K562 (cell line): ENCODE measurements at regions not wholly inside any gene's neighbourhood (a gene's known extent, or its start where the extent isn't known, plus 50 kb on each side); places are given as distances from the start of the nearest gene placed in this dataset.

Experiments
- ATAC-seq: fragments of 200-7000 bp; cut with Tn5 transposase; 3 replicates; pipeline ENCODE4 v1.9.1; 2020; ENCODE audit warnings: moderate library complexity
- BruUV-seq: library from RNA; stranded (reverse); fragments of 400-500 nt; replicated peaks from 2 replicates; lab custom pipeline; 2021; lab: Mats Ljungman, UMichigan
- CTCF ChIA-PET: fragments of 300-600 bp; formaldehyde crosslinking; extraction: SDS; loops from one replicate; lab custom pipeline; 2021; ENCODE audit warnings: low intra/inter-chr PET ratio; lab: Yijun Ruan, JAX
- POLR2A ChIA-PET: fragments of 300-600, 350-650 bp; sonication (Branson Sonifier 250); formaldehyde crosslinking; extraction: SDS; loops from one replicate; lab custom pipeline; 2021; ENCODE audit warnings: antibody characterized with exemption, inconsistent platforms; lab: Yijun Ruan, JAX
- DNase-seq, 4 experiments: peaks; one replicate each; pipeline versions ENCODE4 v3.0.0 to v3.0.0-alpha.2; 2011 to 2018; ENCODE audit warnings: low spot score in 3 of 4, mixed read lengths in 3 of 4; ENCODE audit errors: extremely low read depth in 1 of 4
- FAIRE-seq: peaks from 2 replicates; lab custom pipeline; 2011; peaks lifted over from hg19 to GRCh38; lab: Jason Lieb, UNC
- H2AFZ ChIP-seq: 2 replicates; pipeline ENCODE4 v1.6.0; 2011; ENCODE audit warnings: low read depth, low read length, control low read depth, inconsistent platforms
- H3K27ac ChIP-seq: fragments of 200-600 bp; 3 replicates; pipeline ENCODE4 v1.8.0; 2011; ENCODE audit warnings: low read depth, mild to moderate bottlenecking, control low read depth, inconsistent platforms, low read length, moderate library complexity, mixed read lengths; ENCODE audit errors: extremely low read depth
- H3K27me3 ChIP-seq, 2 experiments: fragments of 300-600 bp in 1 of 2; 2 replicates in 1 of 2; 3 replicates in 1 of 2; pipeline versions ENCODE4 v1.6.0 to v1.8.0; 2011; ENCODE audit warnings: inconsistent platforms in 2 of 2, low read length in 2 of 2, mild to moderate bottlenecking in 1 of 2, mixed read lengths in 1 of 2, moderate library complexity in 1 of 2; ENCODE audit not compliant: control insufficient read depth in 2 of 2, insufficient read depth in 2 of 2
- H3K36me3 ChIP-seq: fragments of 300-600 bp; 3 replicates; pipeline ENCODE4 v1.8.0; 2011; ENCODE audit warnings: mild to moderate bottlenecking, low read length, inconsistent platforms; ENCODE audit not compliant: control insufficient read depth, insufficient read depth
- H3K4me1 ChIP-seq, 2 experiments: fragments of 200-600 bp in 1 of 2; replicated peaks in 1 of 2; 2 replicates in 1 of 2; 3 replicates in 1 of 2; pipeline versions ENCODE4 v1.5.1 to v1.8.0; 2011; ENCODE audit warnings: inconsistent platforms in 2 of 2, low read length in 2 of 2, mild to moderate bottlenecking in 1 of 2, mixed read lengths in 1 of 2, moderate library complexity in 1 of 2; ENCODE audit not compliant: control insufficient read depth in 2 of 2, insufficient read depth in 2 of 2
- H3K4me2 ChIP-seq: 2 replicates; pipeline ENCODE4 v1.6.1; 2011; ENCODE audit warnings: low read length, control low read depth, inconsistent platforms, mixed read lengths; ENCODE audit not compliant: insufficient read depth
- H3K4me3 ChIP-seq: fragments of 200-600 bp; sonication (generic), shearing (Covaris generic); 2 replicates; pipeline ENCODE4 v1.5.1; 2016; ENCODE audit warnings: control low read depth, inconsistent platforms
- H3K79me2 ChIP-seq: fragments of 200-600 bp; 3 replicates; pipeline ENCODE4 v1.8.0; 2011; ENCODE audit warnings: low read length, inconsistent platforms; ENCODE audit not compliant: control insufficient read depth, insufficient read depth
- H3K9ac ChIP-seq, 2 experiments: 2 replicates each; pipeline versions ENCODE4 v1.6.0 to v1.6.1; 2011; ENCODE audit warnings: low read depth in 2 of 2, low read length in 2 of 2, control low read depth in 1 of 2, inconsistent platforms in 1 of 2, mild to moderate bottlenecking in 1 of 2, mixed read lengths in 1 of 2; ENCODE audit not compliant: insufficient read depth in 1 of 2
- H3K9me1 ChIP-seq: one replicate; pipeline ENCODE4 v1.6.0; 2011; ENCODE audit warnings: inconsistent platforms, mild to moderate bottlenecking, low read length, moderate library complexity; ENCODE audit not compliant: control insufficient read depth, insufficient read depth
- H3K9me3 ChIP-seq: replicated peaks from 2 replicates; pipeline ENCODE4 v1.5.1; 2011; ENCODE audit warnings: low read depth, low read length, inconsistent platforms; ENCODE audit not compliant: control insufficient read depth, insufficient read depth
- H4K20me1 ChIP-seq: replicated peaks from 2 replicates; pipeline ENCODE4 v1.6.1; 2011; ENCODE audit warnings: low read length, inconsistent platforms, mixed read lengths; ENCODE audit not compliant: control insufficient read depth, insufficient read depth
- ARID1B ChIP-seq: fragments of 450-650 bp; IDR thresholded peaks from 2 replicates; pipeline ENCODE4 v1.6.1; 2016; ENCODE audit warnings: antibody characterized with exemption, mild to moderate bottlenecking, inconsistent platforms
- ARNT ChIP-seq, 2 experiments: fragments of 450-650 bp; IDR thresholded peaks; 2 replicates each; pipeline ENCODE4 v1.6.1; 2016; ENCODE audit warnings: mild to moderate bottlenecking in 1 of 2
- CLOCK ChIP-seq: fragments of 250-450 bp; sonication (Bioruptor Pico); IDR thresholded peaks from 2 replicates; pipeline ENCODE4 v1.4.0; 2020; ENCODE audit warnings: mild to moderate bottlenecking, moderate library complexity, borderline replicate concordance
- DACH1 ChIP-seq: fragments of 450-650 bp; IDR thresholded peaks from 2 replicates; pipeline ENCODE4 v1.6.1; 2018; ENCODE audit not compliant: partially characterized antibody
- EHMT2 ChIP-seq: fragments of 450-650 bp; IDR thresholded peaks from 2 replicates; pipeline ENCODE4 v1.6.1; 2018; ENCODE audit warnings: antibody characterized with exemption
- KLF16 ChIP-seq: IDR thresholded peaks from 2 replicates; pipeline ENCODE4 v1.6.1; 2016; ENCODE audit warnings: antibody characterized with exemption
- MECOM ChIP-seq: fragments of 250-450 bp; sonication (Bioruptor Pico); IDR thresholded peaks from 2 replicates; pipeline ENCODE4 v1.8.0; 2022; ENCODE audit warnings: inconsistent platforms
- NR4A1 ChIP-seq, 2 experiments: fragments of 250-450 bp in 1 of 2; fragments of 450-650 bp in 1 of 2; sonication (Bioruptor Pico) in 1 of 2; IDR thresholded peaks; 2 replicates each; pipeline versions ENCODE4 v1.4.0 to v1.6.1; 2016 to 2020; ENCODE audit warnings: mild to moderate bottlenecking in 2 of 2, missing compliant biosample characterization in 1 of 2, missing genetic modification characterization in 1 of 2, moderate library complexity in 1 of 2
- NRF1 ChIP-seq, 2 experiments: fragments of 450-650 bp; IDR thresholded peaks in 1 of 2; conservative IDR thresholded peaks in 1 of 2; 2 replicates each; pipeline ENCODE4 v1.6.1; 2014; ENCODE audit warnings: mild to moderate bottlenecking in 2 of 2
- PTTG1 ChIP-seq: fragments of 450-650 bp; IDR thresholded peaks from 2 replicates; pipeline ENCODE4 v1.6.1; 2016; ENCODE audit warnings: low read depth, mild to moderate bottlenecking, missing genetic modification characterization, missing compliant biosample characterization
- RAD21 ChIP-seq, 2 experiments: fragments of 250-450 bp in 1 of 2; fragments of 450-650 bp in 1 of 2; sonication (Bioruptor Pico) in 1 of 2; formaldehyde crosslinking in 1 of 2; IDR thresholded peaks in 1 of 2; conservative IDR thresholded peaks in 1 of 2; 2 replicates each; pipeline versions ENCODE4 v1.4.0 to v1.8.0; 2020 to 2022; ENCODE audit warnings: mild to moderate bottlenecking in 2 of 2, moderate library complexity in 1 of 2
- TAL1 ChIP-seq: fragments of 450-650 bp; IDR thresholded peaks from 2 replicates; pipeline ENCODE4 v1.6.1; 2016; ENCODE audit warnings: mild to moderate bottlenecking
- TBP ChIP-seq: optimal IDR thresholded peaks from 2 replicates; pipeline ENCODE3; 2011; ENCODE audit warnings: low read depth, low read length, improper control_type of control experiment
- THAP7 ChIP-seq: fragments of 250-450 bp; sonication (Bioruptor Pico); IDR thresholded peaks from 2 replicates; pipeline ENCODE4 v1.5.0; 2021
- ZBTB33 ChIP-seq: sonication (generic); formaldehyde crosslinking; IDR thresholded peaks from 2 replicates; pipeline ENCODE4 v1.8.1; 2023; ENCODE audit warnings: mild to moderate bottlenecking, missing genetic modification reagents
- ZNF212 ChIP-seq: fragments of 450-650 bp; formaldehyde crosslinking; IDR thresholded peaks from 2 replicates; pipeline ENCODE4 v1.4.0; 2020; ENCODE audit warnings: mild to moderate bottlenecking
- ZNF280A ChIP-seq: fragments of 450-650 bp; IDR thresholded peaks from 2 replicates; pipeline ENCODE4 v1.6.1; 2018; ENCODE audit warnings: mild to moderate bottlenecking, low read depth; ENCODE audit not compliant: partially characterized antibody
- WGBS: fragments of 100-300 bp; shearing (Covaris generic); methylation state at CpG from one replicate; pipeline ENCODE4 v1.1.6; 2016; ENCODE audit warnings: low coverage, mixed read lengths; ENCODE audit not compliant: insufficient coverage; ENCODE audit errors: missing lambda C conversion rate; 5-methylcytosine and 5-hydroxymethylcytosine counted together
- in situ Hi-C: fragments of 300-500 bp; cut with MboI; formaldehyde crosslinking; loops from 4 replicates; pipeline ENCODE4 v1.15.0; 2018; ENCODE audit warnings: inconsistent platforms, mixed read lengths
- intact Hi-C: fragments of 100-400 bp; cut with micrococcal nuclease; formaldehyde crosslinking; loops from 2 replicates; pipeline ENCODE4 v1.14.2; 2022

- no peak for FAIRE-seq
- Histone ChIP-seq H3K36me3 (no peaks in the 10 kb centered on the region), H2AFZ (no peak overlapping the region), H3K4me1 (no peaks in the 10 kb centered on the region), H3K9me3 (no peaks in the 10 kb centered on the region), H3K4me2 (no peak overlapping the region), H3K79me2 (no peaks in the 10 kb centered on the region), H3K9ac (no peak overlapping the region), H4K20me1 (no peaks in the 10 kb centered on the region), H3K27me3 (no peaks in the 10 kb centered on the region), H3K4me3 (no peak overlapping the region), H3K9me1 (no peaks in the 10 kb centered on the region), H3K27ac (no peak overlapping the region)
- ChIA-PET CTCF (no interaction called here), POLR2A (no interaction called here)
- ATAC-seq = no peak
- intact Hi-C loops = no loop called here
- 0% methylated on average over 1 of the region's 1 CpG for WGBS
- TF ChIP-seq NR4A1 (CRISPR knock-in tag; IDR thresholded peaks at IDR 0.05) (no peak), NR4A1 (tag; IDR thresholded peaks at IDR 0.05) (no peak), ARID1B (no peak), DACH1 (no peak), KLF16 (no peak), ARNT (IDR thresholded peaks at IDR 0.05) (no peak), THAP7 (CRISPR knock-in tag) (no peak), MECOM (no peak), ZNF212 (CRISPR knock-in tag) (no peak), ZBTB33 (no peak), RAD21 (CRISPR knock-in tag; conservative IDR thresholded peaks at IDR 0.05 in 1 of 2, IDR thresholded peaks at IDR 0.05 in 1 of 2) (no peak), TBP (no peak), EHMT2 (no peak), TAL1 (no peak), CLOCK (CRISPR knock-in tag) (no peak), PTTG1 (tag) (no peak), NRF1 (conservative IDR thresholded peaks at IDR 0.05 in 1 of 2, IDR thresholded peaks at IDR 0.05 in 1 of 2) (no peak), ZNF280A (no peak)
- in situ Hi-C loops = no loop called here
- DNase-seq = no peak
- no TSS peak for BruUV-seq
Observed at GRCh38 chr16:77090062-77090461, 100.9 kb upstream of the MON1B start.
